Endothelial cell of umbilical vein (primary cell): ENCODE measurements at regions not wholly inside any gene's neighbourhood (a gene's known extent, or its start where the extent isn't known, plus 50 kb on each side); places are given as distances from the start of the nearest gene placed in this dataset.

Experiments used
- BruUV-seq: library from RNA; stranded (reverse); fragments of 400-500 nt; replicated peaks from 2 replicates; lab custom pipeline; 2021; lab: Mats Ljungman, UMichigan
- CTCF ChIA-PET: fragments of 300-600, 350-600 bp; sonication (Branson Sonifier 250); formaldehyde crosslinking; loops from one replicate; lab custom pipeline; 2021; ENCODE audit warnings: antibody characterized with exemption, inconsistent platforms; lab: Charles Lee
- POLR2A ChIA-PET: fragments of 300-600, 350-600 bp; sonication (Branson Sonifier 250); formaldehyde crosslinking; loops from one replicate; lab custom pipeline; 2021; ENCODE audit warnings: antibody characterized with exemption, inconsistent platforms; lab: Charles Lee
- DNase-seq: peaks from one replicate; pipeline ENCODE4 v3.0.0-alpha.2; 2011; ENCODE audit warnings: low read depth, low spot score
- FAIRE-seq: peaks from 2 replicates; lab custom pipeline; 2011; peaks lifted over from hg19 to GRCh38; lab: Jason Lieb, UNC
- H2AFZ ChIP-seq: 2 replicates; pipeline ENCODE4 v1.6.0; 2012; ENCODE audit warnings: low read depth, low read length, control low read depth, inconsistent platforms
- H3K27ac ChIP-seq: 2 replicates; pipeline ENCODE4 v1.5.1; 2011; ENCODE audit warnings: low read depth, mild to moderate bottlenecking, control low read depth, low read length, moderate library complexity; ENCODE audit not compliant: insufficient read depth
- H3K27me3 ChIP-seq, 2 experiments: 2 replicates each; pipeline versions ENCODE4 v1.6.0 to v1.6.1; 2011; ENCODE audit warnings: low read length in 2 of 2, mixed read lengths in 1 of 2; ENCODE audit not compliant: control insufficient read depth in 2 of 2, insufficient read depth in 2 of 2
- H3K36me3 ChIP-seq, 2 experiments: 2 replicates in 1 of 2; 3 replicates in 1 of 2; pipeline ENCODE4 v1.5.1; 2011; ENCODE audit warnings: low read length in 2 of 2, mild to moderate bottlenecking in 1 of 2, moderate library complexity in 1 of 2; ENCODE audit not compliant: control insufficient read depth in 2 of 2, insufficient read depth in 2 of 2; ENCODE audit errors: extremely low read depth in 1 of 2
- H3K4me1 ChIP-seq: 3 replicates; pipeline ENCODE4 v1.5.1; 2011; ENCODE audit warnings: mild to moderate bottlenecking, low read length; ENCODE audit not compliant: control insufficient read depth, insufficient read depth; ENCODE audit errors: extremely low read depth
- H3K4me2 ChIP-seq: 2 replicates; pipeline ENCODE4 v1.6.1; 2011; ENCODE audit warnings: low read length, control low read depth, mixed read lengths; ENCODE audit not compliant: insufficient read depth
- H3K4me3 ChIP-seq, 3 experiments: fragments of 200-600 bp in 1 of 3; sonication (generic), shearing (Covaris generic) in 1 of 3; replicated peaks in 1 of 3; 2 replicates each; pipeline ENCODE4 v1.5.1; 2011 to 2016; ENCODE audit warnings: control low read depth in 3 of 3, low read length in 3 of 3, mild to moderate bottlenecking in 2 of 3, inconsistent platforms in 1 of 3, low read depth in 1 of 3, moderate library complexity in 1 of 3; ENCODE audit not compliant: insufficient read depth in 1 of 3
- H3K79me2 ChIP-seq: 2 replicates; pipeline ENCODE4 v1.6.0; 2012; ENCODE audit warnings: low read length, inconsistent platforms; ENCODE audit not compliant: control insufficient read depth, insufficient read depth
- H3K9ac ChIP-seq: replicated peaks from 2 replicates; pipeline ENCODE3; 2011; ENCODE audit warnings: low read length, control low read depth; ENCODE audit not compliant: insufficient read depth; ENCODE audit errors: extremely low read depth
- H3K9me1 ChIP-seq: replicated peaks from 3 replicates; pipeline ENCODE4 v1.6.0; 2011; ENCODE audit warnings: mild to moderate bottlenecking, low read length; ENCODE audit not compliant: control insufficient read depth, insufficient read depth; ENCODE audit errors: extremely low read depth
- H3K9me3 ChIP-seq: replicated peaks from 2 replicates; pipeline ENCODE4 v1.5.1; 2012; ENCODE audit warnings: low read length, inconsistent platforms; ENCODE audit not compliant: control insufficient read depth, insufficient read depth
- H4K20me1 ChIP-seq: replicated peaks from 2 replicates; pipeline ENCODE3; 2011; ENCODE audit warnings: mild to moderate bottlenecking, low read length; ENCODE audit not compliant: control insufficient read depth, insufficient read depth; ENCODE audit errors: extremely low read depth
- EZH2 ChIP-seq: IDR thresholded peaks from 2 replicates; pipeline ENCODE4 v1.6.1; 2012; ENCODE audit warnings: borderline replicate concordance, low read depth, mild to moderate bottlenecking, moderate library complexity, low read length, inconsistent platforms; ENCODE audit not compliant: severe bottlenecking
- FOS ChIP-seq: IDR thresholded peaks from 2 replicates; pipeline ENCODE4 v1.6.1; 2011; ENCODE audit warnings: mild to moderate bottlenecking, low read length, moderate library complexity, borderline replicate concordance; ENCODE audit not compliant: insufficient read depth
- GATA2 ChIP-seq: IDR thresholded peaks from 2 replicates; pipeline ENCODE4 v1.7.0; 2011; ENCODE audit warnings: low read depth, mild to moderate bottlenecking, moderate library complexity, mixed read lengths, low read length; ENCODE audit not compliant: insufficient read length, insufficient read depth
- JUN ChIP-seq: IDR thresholded peaks from 2 replicates; pipeline ENCODE4 v1.6.1; 2011; ENCODE audit warnings: borderline replicate concordance, low read depth; ENCODE audit not compliant: insufficient read length, insufficient read depth
- MYC ChIP-seq: IDR thresholded peaks from one replicate; pipeline ENCODE4 v1.6.1; 2011; ENCODE audit warnings: mild to moderate bottlenecking, low read depth, low read length
- POLR2A ChIP-seq: IDR thresholded peaks from 2 replicates; pipeline ENCODE4 v1.6.1; 2012; ENCODE audit warnings: low read depth, mild to moderate bottlenecking, control low read depth, low read length
- POLR2AphosphoS5 ChIP-seq: IDR thresholded peaks from 2 replicates; pipeline ENCODE4 v1.6.1; 2012; ENCODE audit warnings: low read depth, mild to moderate bottlenecking, control low read depth, low read length, moderate library complexity; ENCODE audit not compliant: insufficient read depth
- dilution Hi-C: fragments of 300-500 bp; cut with MboI; formaldehyde crosslinking; loops from one replicate; pipeline ENCODE4 v1.15.0; 2019; ENCODE audit warnings: low sequenced_read_pairs; ENCODE audit not compliant: extremely low pct_ligation_motif_present
- intact Hi-C: fragments of 100-400 bp; cut with micrococcal nuclease; formaldehyde crosslinking; loops from one replicate; pipeline ENCODE4 v1.10.0; 2022
- TF ChIP-seq, protein P1 (sequence below), 2 donors: IDR thresholded peaks; 1 replicate in 1 of 2; 2 replicates in 1 of 2; pipeline ENCODE4 v1.5.1; 2011; ENCODE audit warnings: low read length in 2 of 2, mild to moderate bottlenecking in 2 of 2, moderate library complexity in 2 of 2, control low read depth in 1 of 2, inconsistent platforms in 1 of 2, low read depth in 1 of 2; ENCODE audit not compliant: insufficient read depth in 1 of 2; ENCODE audit errors: extremely low read depth in 1 of 2
- TF ChIP-seq, protein P2 (sequence below): IDR thresholded peaks from 2 replicates; pipeline ENCODE4 v1.6.1; 2011; ENCODE audit not compliant: insufficient read depth, insufficient read length

DNA sequence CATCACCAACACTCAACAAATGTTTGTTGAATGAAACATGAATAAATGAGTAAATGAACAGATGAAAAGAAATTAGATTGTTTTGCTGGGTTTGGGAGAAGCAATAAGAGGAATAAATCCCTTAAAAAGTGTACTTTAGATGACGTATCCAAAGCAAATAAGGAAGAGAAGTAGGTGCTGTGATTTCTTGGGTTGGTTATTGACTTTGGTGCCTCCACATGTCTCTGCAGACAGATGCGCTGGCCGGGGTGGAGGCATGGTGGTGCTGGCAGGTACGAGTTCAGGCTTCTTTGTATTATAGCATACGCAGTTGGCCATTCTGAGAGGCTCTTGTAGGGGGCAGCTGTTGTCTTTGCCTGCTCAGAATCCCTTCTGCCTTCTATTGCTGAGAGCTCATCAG is 178.9 kb downstream of the POLR2M start:
- no peaks in the 10 kb centered on the region for H3K79me2 ChIP-seq
- intact Hi-C loops (no loop called here), dilution Hi-C loops (no loop called here)
- CTCF ChIA-PET = no interaction called here
- POLR2A ChIA-PET = no interaction called here
- no TSS peak for BruUV-seq
- DNase-seq (no peak), FAIRE-seq (no peak)
- H3K4me1 ChIP-seq = no peaks in the 10 kb centered on the region
- no peaks in the 10 kb centered on the region for H3K9me3 ChIP-seq
- H3K4me2 ChIP-seq = no peak overlapping the region
- no peak overlapping the region for H3K9ac ChIP-seq
- TF ChIP-seq GATA2 = no peak
- no peak for TF ChIP-seq EZH2
- TF ChIP-seq FOS = no peak
- TF ChIP-seq POLR2A = no peak
- TF ChIP-seq, protein P1, sequence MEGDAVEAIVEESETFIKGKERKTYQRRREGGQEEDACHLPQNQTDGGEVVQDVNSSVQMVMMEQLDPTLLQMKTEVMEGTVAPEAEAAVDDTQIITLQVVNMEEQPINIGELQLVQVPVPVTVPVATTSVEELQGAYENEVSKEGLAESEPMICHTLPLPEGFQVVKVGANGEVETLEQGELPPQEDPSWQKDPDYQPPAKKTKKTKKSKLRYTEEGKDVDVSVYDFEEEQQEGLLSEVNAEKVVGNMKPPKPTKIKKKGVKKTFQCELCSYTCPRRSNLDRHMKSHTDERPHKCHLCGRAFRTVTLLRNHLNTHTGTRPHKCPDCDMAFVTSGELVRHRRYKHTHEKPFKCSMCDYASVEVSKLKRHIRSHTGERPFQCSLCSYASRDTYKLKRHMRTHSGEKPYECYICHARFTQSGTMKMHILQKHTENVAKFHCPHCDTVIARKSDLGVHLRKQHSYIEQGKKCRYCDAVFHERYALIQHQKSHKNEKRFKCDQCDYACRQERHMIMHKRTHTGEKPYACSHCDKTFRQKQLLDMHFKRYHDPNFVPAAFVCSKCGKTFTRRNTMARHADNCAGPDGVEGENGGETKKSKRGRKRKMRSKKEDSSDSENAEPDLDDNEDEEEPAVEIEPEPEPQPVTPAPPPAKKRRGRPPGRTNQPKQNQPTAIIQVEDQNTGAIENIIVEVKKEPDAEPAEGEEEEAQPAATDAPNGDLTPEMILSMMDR (IDR thresholded peaks at IDR 0.05; ENCODE audit: extremely low read depth in 1 of 2, insufficient read depth in 1 of 2, low read depth in 1 of 2, low read length in 2 of 2) = no peak
- TF ChIP-seq MYC = no peak
- TF ChIP-seq POLR2AphosphoS5 = no peak
- TF ChIP-seq JUN = no peak
- TF ChIP-seq, protein P2, sequence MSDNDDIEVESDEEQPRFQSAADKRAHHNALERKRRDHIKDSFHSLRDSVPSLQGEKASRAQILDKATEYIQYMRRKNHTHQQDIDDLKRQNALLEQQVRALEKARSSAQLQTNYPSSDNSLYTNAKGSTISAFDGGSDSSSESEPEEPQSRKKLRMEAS = no peak
- no peaks in the 10 kb centered on the region for H3K36me3 ChIP-seq
- H2AFZ ChIP-seq = no peak overlapping the region
- H3K27ac ChIP-seq = no peak overlapping the region
- H3K27me3 ChIP-seq = peaks cover 2 to 3% of the 10 kb centered on the region in 2 experiments
- H3K4me3 ChIP-seq = no peak overlapping the region
- H3K9me1 ChIP-seq = no peaks in the 10 kb centered on the region
- no peaks in the 10 kb centered on the region for H4K20me1 ChIP-seq
